ENCODE measurements at regions not wholly inside any gene's neighbourhood (a gene's known extent, or its start where the extent isn't known, plus 50 kb on each side); places are given as distances from the start of the nearest gene placed in this dataset.

GRCh38 chr17:73798111-73798748, 154.0 kb upstream of the SDK2 start (continued):
- no peak for TF ChIP-seq KIAA2018 (CRISPR knock-in tag; IDR thresholded peaks at IDR 0.05; ENCODE audit: borderline replicate concordance)
- no peak for TF ChIP-seq ZNF367 (CRISPR knock-in tag; IDR thresholded peaks at IDR 0.05; ENCODE audit: borderline replicate concordance)
- peak; percentile 78; the same call in 1 of the 2 replicates for TF ChIP-seq SMYD3 (CRISPR knock-in tag; IDR thresholded peaks at IDR 0.05)
- TF ChIP-seq PHF5A (CRISPR knock-in tag; IDR thresholded peaks at IDR 0.05; ENCODE audit: low read depth, unreplicated experiment): peak; percentile 47
- no peak for TF ChIP-seq CERS6 (CRISPR knock-in tag; IDR thresholded peaks at IDR 0.05)
- no peak for TF ChIP-seq SATB2 (CRISPR knock-in tag; IDR thresholded peaks at IDR 0.05)
- peak; percentile 92 for TF ChIP-seq ZNF264 (CRISPR knock-in tag; IDR thresholded peaks at IDR 0.05)
- TF ChIP-seq FIP1L1 (IDR thresholded peaks at IDR 0.05; ENCODE audit: borderline replicate concordance, insufficient read depth, low read depth, low read length): no peak
- peak; percentile 80 for TF ChIP-seq HNF1B (CRISPR knock-in tag; IDR thresholded peaks at IDR 0.05)
- TF ChIP-seq ZNF784 (CRISPR knock-in tag; IDR thresholded peaks at IDR 0.05; ENCODE audit: borderline replicate concordance): no peak
- TF ChIP-seq HES4 (CRISPR knock-in tag; IDR thresholded peaks at IDR 0.05; ENCODE audit: borderline replicate concordance): no peak
- TF ChIP-seq ZBTB7A (CRISPR knock-in tag; IDR thresholded peaks at IDR 0.05): no peak; the same call in 1 of the 2 replicates

Measured in HepG2 (cell line).